Tibial artery (tissue), 4 donors: ENCODE measurements at regions not wholly inside any gene's neighbourhood (a gene's known extent, or its start where the extent isn't known, plus 50 kb on each side); places are given as distances from the start of the nearest gene placed in this dataset.

ENCODE experiments used
- DNase-seq, 2 donors: peaks; one replicate each; pipeline ENCODE4 v3.0.0-alpha.2; 2019
- H3K27ac ChIP-seq, 2 donors: fragments of 200-600 bp; sonication (generic) in 1 of 2; 1 replicate in 1 of 2; 2 replicates in 1 of 2; pipeline ENCODE4 v1.5.1; 2018 to 2019; ENCODE audit warnings: mild to moderate bottlenecking in 1 of 2
- H3K27me3 ChIP-seq, 2 donors: fragments of 200-600 bp; sonication (generic) in 1 of 2; one replicate each; pipeline versions ENCODE4 v1.5.1 to v1.6.0; 2016 to 2019
- H3K36me3 ChIP-seq, 3 donors: fragments of 200-600 bp; sonication (generic) in 2 of 3; one replicate each; pipeline ENCODE4 v1.5.1; 2016 to 2019; ENCODE audit warnings: mild to moderate bottlenecking in 2 of 3
- H3K4me1 ChIP-seq, 4 donors: fragments of 200-600 bp; sonication (generic) in 2 of 4; 1 replicate in 3 of 4; 2 replicates in 1 of 4; pipeline ENCODE4 v1.5.1; 2016 to 2019
- H3K4me3 ChIP-seq, 2 donors: fragments of 200-600 bp; sonication (generic) in 1 of 2; 1 replicate in 1 of 2; 2 replicates in 1 of 2; pipeline ENCODE4 v1.5.1; 2018 to 2019; ENCODE audit warnings: mild to moderate bottlenecking in 2 of 2
- H3K9me3 ChIP-seq, 3 donors: fragments of 200-600 bp; sonication (generic) in 1 of 3; one replicate each; pipeline ENCODE4 v1.5.1; 2016 to 2019
- CTCF ChIP-seq, 2 experiments: fragments of 200-600 bp in 1 of 2; fragments of 450-650 bp in 1 of 2; IDR thresholded peaks; one replicate each; pipeline ENCODE4 v1.5.1; 2017 to 2019; ENCODE audit warnings: antibody characterized with exemption in 2 of 2, mild to moderate bottlenecking in 1 of 2, moderate library complexity in 1 of 2
- intact Hi-C: fragments of 100-400 bp; cut with DNase I; formaldehyde crosslinking; loops from one replicate; pipeline ENCODE4 v1.15.0; 2023; ENCODE audit warnings: low total_unique reads

- H3K36me3 ChIP-seq = no peaks in the 10 kb centered on the region
- TF ChIP-seq CTCF (IDR thresholded peaks at IDR 0.05) = no peak
- H3K27ac ChIP-seq = no peak overlapping the region
- no peaks in the 10 kb centered on the region for H3K9me3 ChIP-seq
- H3K27me3 ChIP-seq = peaks cover 0 to 5% of the 10 kb centered on the region in 2 donors
- intact Hi-C loops = no loop called here
- no peak overlapping the region for H3K4me3 ChIP-seq
- no peaks in the 10 kb centered on the region for H3K4me1 ChIP-seq
- DNase-seq = peak in 1 of 2 donors; percentile 35
Observed at GRCh38 chr5:133830281-133830680, 138.1 kb downstream of the C5orf15 start.

GRCh38 chr5:133829786-133830185 lies 138.6 kb downstream of the C5orf15 start:
- peaks cover 0 to 5% of the 10 kb centered on the region in 2 donors for H3K27me3 ChIP-seq
- no peaks in the 10 kb centered on the region for H3K4me1 ChIP-seq
- no peak overlapping the region for H3K27ac ChIP-seq
- H3K4me3 ChIP-seq = no peak overlapping the region
- DNase-seq = peak in 1 of 2 donors; percentile 25
- TF ChIP-seq CTCF (IDR thresholded peaks at IDR 0.05) = no peak
- H3K36me3 ChIP-seq = no peaks in the 10 kb centered on the region
- intact Hi-C loops = no loop called here
- no peaks in the 10 kb centered on the region for H3K9me3 ChIP-seq

GRCh38 chr5:133828722-133829121 lies 139.7 kb downstream of the C5orf15 start:
- TF ChIP-seq CTCF (IDR thresholded peaks at IDR 0.05) = no peak
- no peak for DNase-seq
- Histone ChIP-seq H3K27me3 (peaks cover 0 to 5% of the 10 kb centered on the region in 2 donors), H3K27ac (no peak overlapping the region), H3K36me3 (no peaks in the 10 kb centered on the region), H3K9me3 (no peaks in the 10 kb centered on the region), H3K4me1 (no peaks in the 10 kb centered on the region), H3K4me3 (no peak overlapping the region)
- intact Hi-C loops = no loop called here

- Histone ChIP-seq H3K36me3 (no peaks in the 10 kb centered on the region), H3K4me3 (no peak overlapping the region), H3K9me3 (no peaks in the 10 kb centered on the region), H3K4me1 (no peaks in the 10 kb centered on the region), H3K27me3 (peaks cover 0 to 5% of the 10 kb centered on the region in 2 donors), H3K27ac (no peak overlapping the region)
- TF ChIP-seq CTCF (IDR thresholded peaks at IDR 0.05) = no peak
- peak in 1 of 2 donors; percentile 43 for DNase-seq
- intact Hi-C loops = no loop called here
Observed at GRCh38 chr5:133827830-133828229, 140.6 kb downstream of the C5orf15 start.

GRCh38 chr5:133827011-133827410 lies 141.4 kb downstream of the C5orf15 start:
- H3K27ac ChIP-seq = no peak overlapping the region
- intact Hi-C loops = no loop called here
- no peaks in the 10 kb centered on the region for H3K9me3 ChIP-seq
- H3K4me3 ChIP-seq = no peak overlapping the region
- no peak for TF ChIP-seq CTCF (IDR thresholded peaks at IDR 0.05)
- peaks cover 0 to 5% of the 10 kb centered on the region in 2 donors for H3K27me3 ChIP-seq
- no peaks in the 10 kb centered on the region for H3K36me3 ChIP-seq
- no peaks in the 10 kb centered on the region for H3K4me1 ChIP-seq
- DNase-seq = peak in 1 of 2 donors; percentile 31
